Neutrophil (primary cell): ENCODE measurements at regions not wholly inside any gene's neighbourhood (a gene's known extent, or its start where the extent isn't known, plus 50 kb on each side); places are given as distances from the start of the nearest gene placed in this dataset.

Experiments
- H3K27ac ChIP-seq: fragments of 200-600 bp; sonication (generic); 2 replicates; pipeline ENCODE4 v1.5.1; 2016; ENCODE audit warnings: mild to moderate bottlenecking, moderate library complexity
- H3K27me3 ChIP-seq: fragments of 200-600 bp; sonication (generic); 2 replicates; pipeline ENCODE4 v1.6.0; 2016; ENCODE audit warnings: mild to moderate bottlenecking
- H3K36me3 ChIP-seq: fragments of 200-600 bp; sonication (generic); 2 replicates; pipeline ENCODE4 v1.5.1; 2017
- H3K4me1 ChIP-seq, 2 experiments: fragments of 200-600 bp in 1 of 2; sonication (generic) in 1 of 2; 1 replicate in 1 of 2; 2 replicates in 1 of 2; pipeline versions ENCODE4 v1.5.1 to v1.6.1; 2013 to 2016; ENCODE audit warnings: low read depth in 1 of 2, low read length in 1 of 2, mild to moderate bottlenecking in 1 of 2, moderate library complexity in 1 of 2; ENCODE audit not compliant: control insufficient read depth in 1 of 2, insufficient read depth in 1 of 2
- H3K4me3 ChIP-seq, 2 experiments: fragments of 200-600 bp in 1 of 2; sonication (generic) in 1 of 2; 1 replicate in 1 of 2; 2 replicates in 1 of 2; pipeline ENCODE4 v1.5.1; 2013 to 2016; ENCODE audit warnings: low read depth in 1 of 2, low read length in 1 of 2, mild to moderate bottlenecking in 1 of 2, moderate library complexity in 1 of 2
- H3K9me3 ChIP-seq: fragments of 200-600 bp; sonication (generic); 2 replicates; pipeline ENCODE4 v1.5.1; 2016
- TF ChIP-seq, protein P1 (sequence below): fragments of 200-600 bp; sonication (generic); IDR thresholded peaks from 2 replicates; pipeline ENCODE4 v1.5.1; 2016; ENCODE audit warnings: antibody characterized with exemption

DNA sequence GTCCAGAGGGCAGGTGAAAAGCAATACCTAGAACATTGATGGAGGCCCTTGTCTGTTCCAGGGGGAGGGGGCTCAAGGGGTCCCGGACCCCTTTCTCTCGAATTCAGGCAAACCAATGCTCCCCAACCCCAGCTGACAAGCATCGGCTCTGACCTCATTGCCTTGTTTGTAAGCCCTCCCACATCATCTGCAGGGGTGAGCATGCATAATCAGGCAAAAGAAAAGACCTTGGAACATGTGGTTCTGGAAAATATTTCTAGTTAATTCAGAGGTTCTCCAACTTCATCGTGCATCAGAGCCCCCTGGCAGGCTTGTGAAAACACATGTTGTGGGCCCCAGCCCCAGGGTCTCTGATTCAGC lies 231.3 kb downstream of the TOMM20 start:
- peaks cover 0 to 8% of the 10 kb centered on the region in 2 experiments for H3K4me1 ChIP-seq
- H3K4me3 ChIP-seq, result no peak overlapping the region
- no peak overlapping the region for H3K27ac ChIP-seq
- no peaks in the 10 kb centered on the region for H3K9me3 ChIP-seq
- H3K36me3 ChIP-seq, result no peaks in the 10 kb centered on the region
- TF ChIP-seq, protein P1, sequence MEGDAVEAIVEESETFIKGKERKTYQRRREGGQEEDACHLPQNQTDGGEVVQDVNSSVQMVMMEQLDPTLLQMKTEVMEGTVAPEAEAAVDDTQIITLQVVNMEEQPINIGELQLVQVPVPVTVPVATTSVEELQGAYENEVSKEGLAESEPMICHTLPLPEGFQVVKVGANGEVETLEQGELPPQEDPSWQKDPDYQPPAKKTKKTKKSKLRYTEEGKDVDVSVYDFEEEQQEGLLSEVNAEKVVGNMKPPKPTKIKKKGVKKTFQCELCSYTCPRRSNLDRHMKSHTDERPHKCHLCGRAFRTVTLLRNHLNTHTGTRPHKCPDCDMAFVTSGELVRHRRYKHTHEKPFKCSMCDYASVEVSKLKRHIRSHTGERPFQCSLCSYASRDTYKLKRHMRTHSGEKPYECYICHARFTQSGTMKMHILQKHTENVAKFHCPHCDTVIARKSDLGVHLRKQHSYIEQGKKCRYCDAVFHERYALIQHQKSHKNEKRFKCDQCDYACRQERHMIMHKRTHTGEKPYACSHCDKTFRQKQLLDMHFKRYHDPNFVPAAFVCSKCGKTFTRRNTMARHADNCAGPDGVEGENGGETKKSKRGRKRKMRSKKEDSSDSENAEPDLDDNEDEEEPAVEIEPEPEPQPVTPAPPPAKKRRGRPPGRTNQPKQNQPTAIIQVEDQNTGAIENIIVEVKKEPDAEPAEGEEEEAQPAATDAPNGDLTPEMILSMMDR, result no peak
- no peaks in the 10 kb centered on the region for H3K27me3 ChIP-seq

DNA sequence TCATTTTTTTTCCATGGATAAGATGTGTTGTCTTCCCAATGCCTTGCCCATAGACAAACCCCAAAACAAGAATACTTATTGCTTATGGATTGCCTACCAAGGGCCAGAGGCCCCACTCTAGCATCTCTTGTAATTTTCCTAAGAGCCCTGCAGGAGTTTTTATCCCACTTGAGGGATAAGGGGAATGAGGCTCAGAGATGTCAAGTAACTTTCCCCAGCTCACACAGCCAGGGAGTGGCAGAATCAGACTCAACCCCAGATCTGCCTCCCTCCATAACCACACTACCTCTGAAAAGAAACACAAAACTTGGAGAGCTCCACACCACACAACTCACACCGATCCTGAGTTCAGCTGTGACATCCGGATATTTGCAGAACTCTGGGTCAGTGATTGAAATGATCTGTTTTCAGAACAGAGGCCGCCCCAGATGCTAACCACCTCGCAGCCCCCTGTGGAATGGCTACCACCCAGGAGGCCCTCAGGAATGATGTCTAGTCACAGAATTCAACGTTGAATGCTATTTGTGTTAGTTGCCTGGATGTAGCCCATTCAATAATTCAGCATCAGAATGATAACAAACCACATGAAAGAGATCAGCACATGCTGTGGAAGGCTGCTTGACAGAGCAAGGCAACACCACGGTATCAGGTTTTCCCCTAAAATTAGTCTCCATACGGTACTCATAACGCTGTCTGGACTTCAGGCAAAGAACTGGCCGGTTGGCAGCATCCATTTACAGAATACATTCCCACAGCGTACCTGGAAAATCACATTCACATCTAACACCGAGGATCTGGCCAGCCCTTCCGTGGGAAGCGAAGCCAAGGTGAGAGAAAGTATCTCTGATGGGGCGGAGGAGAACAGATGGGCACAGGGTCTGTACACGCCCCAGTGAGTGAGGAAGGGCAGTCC lies 231.9 kb downstream of the TOMM20 start:
- TF ChIP-seq, protein P1, result no peak
- Histone ChIP-seq H3K9me3 (no peaks in the 10 kb centered on the region), H3K4me3 (no peak overlapping the region), H3K36me3 (no peaks in the 10 kb centered on the region), H3K27me3 (no peaks in the 10 kb centered on the region), H3K4me1 (peaks cover 0 to 8% of the 10 kb centered on the region in 2 experiments), H3K27ac (no peak overlapping the region)

DNA sequence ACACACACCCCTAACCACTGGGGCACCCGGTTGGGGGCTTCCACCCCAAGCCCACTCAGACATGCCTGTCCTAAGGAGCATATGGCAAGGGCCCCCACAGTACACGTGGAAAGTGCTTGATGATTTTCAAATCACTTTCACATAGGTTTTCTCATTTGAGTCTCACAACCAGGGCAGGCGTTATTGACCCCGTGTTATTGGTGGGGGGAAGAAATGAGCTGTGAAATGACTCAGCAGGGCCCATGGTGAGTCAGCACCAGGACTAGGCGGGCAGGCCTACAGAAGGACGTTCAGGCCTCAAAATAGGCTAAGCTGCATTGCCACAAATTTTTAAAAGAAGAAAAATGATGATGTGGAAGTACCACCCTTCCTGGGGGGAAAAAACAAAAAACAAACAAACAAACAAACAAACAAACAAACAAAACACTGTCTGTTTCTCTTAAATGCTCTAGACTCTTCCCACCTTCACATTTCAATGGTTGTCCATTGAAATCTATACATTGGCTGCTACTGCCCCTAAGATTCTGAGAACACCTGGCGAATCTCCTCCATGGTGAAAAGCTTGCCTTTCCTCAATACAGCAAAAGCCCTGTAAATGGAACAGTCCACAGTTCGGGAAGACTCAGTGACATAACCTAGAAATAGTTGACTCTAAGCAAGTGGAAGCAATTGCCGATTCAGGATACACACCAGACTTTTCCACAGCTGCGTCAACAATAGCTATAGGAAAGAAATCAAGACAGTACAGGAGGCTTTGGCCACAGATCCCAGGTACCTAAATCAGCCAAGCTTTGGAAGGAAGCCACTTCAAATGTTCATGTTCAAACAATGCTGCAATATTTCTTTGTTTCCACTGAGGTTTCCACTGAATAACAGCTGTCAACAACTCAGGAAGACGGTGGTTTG lies 234.7 kb downstream of the TOMM20 start:
- no peak overlapping the region for H3K27ac ChIP-seq

DNA sequence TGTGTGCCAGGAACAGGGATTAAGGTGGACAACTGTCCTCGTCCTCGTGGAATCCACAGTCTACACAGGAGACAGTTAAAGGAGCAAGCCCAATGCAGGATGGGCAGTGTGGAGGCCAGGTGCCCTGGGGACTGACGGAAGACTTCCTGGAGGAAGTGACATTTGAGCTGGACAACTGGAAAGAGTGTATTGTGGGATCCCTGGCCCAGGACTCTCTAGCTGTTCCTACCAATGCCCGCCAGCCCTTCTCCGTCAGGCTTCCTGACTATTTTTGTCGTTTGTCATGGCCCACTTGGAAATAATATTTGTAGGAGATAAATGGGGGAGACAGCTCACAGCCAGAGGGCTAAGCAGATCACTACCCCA lies 235.3 kb downstream of the TOMM20 start:
- TF ChIP-seq, protein P1, result no peak
- Histone ChIP-seq H3K27ac (no peak overlapping the region), H3K4me1 (peaks cover 0 to 8% of the 10 kb centered on the region in 2 experiments), H3K27me3 (no peaks in the 10 kb centered on the region), H3K4me3 (no peak overlapping the region), H3K9me3 (no peaks in the 10 kb centered on the region), H3K36me3 (no peaks in the 10 kb centered on the region)

More for the DNA sequence above, 234.7 kb downstream of the TOMM20 start:
- no peaks in the 10 kb centered on the region for H3K9me3 ChIP-seq
- H3K4me3 ChIP-seq, result no peak overlapping the region
- H3K4me1 ChIP-seq, result peaks cover 0 to 8% of the 10 kb centered on the region in 2 experiments
- TF ChIP-seq, protein P1, result no peak
- no peaks in the 10 kb centered on the region for H3K36me3 ChIP-seq
- H3K27me3 ChIP-seq, result no peaks in the 10 kb centered on the region

DNA sequence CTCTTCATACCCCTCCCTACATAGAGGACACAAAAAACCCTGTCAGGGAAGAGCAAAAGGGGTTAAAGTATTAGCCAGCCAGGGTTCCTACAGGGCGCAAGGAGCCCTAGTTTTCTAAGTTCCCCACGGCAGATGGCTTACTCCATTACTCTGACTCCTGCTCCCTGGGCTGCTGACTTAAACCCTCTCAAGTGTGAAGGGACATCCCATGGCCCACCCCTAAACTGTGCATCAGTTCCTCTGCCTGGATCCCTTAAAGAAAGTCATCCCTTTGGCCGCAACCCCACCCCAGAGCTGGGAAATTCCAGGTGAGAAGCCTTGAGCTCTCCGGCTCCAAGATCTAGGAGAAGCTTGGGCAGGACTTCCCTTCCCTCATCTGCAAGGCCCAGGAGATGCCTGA lies 236.0 kb downstream of the TOMM20 start:
- Histone ChIP-seq H3K27me3 (no peaks in the 10 kb centered on the region), H3K36me3 (no peaks in the 10 kb centered on the region), H3K4me1 (peaks cover 0 to 8% of the 10 kb centered on the region in 2 experiments), H3K4me3 (no peak overlapping the region), H3K27ac (no peak overlapping the region), H3K9me3 (no peaks in the 10 kb centered on the region)
- TF ChIP-seq, protein P1, result no peak
